Mucosa of gallbladder (tissue), 1 donor: ENCODE measurements at regions not wholly inside any gene's neighbourhood (a gene's known extent, or its start where the extent isn't known, plus 50 kb on each side); places are given as distances from the start of the nearest gene placed in this dataset.

Experiments
- DNase-seq: peaks from one replicate; pipeline ENCODE4 v3.0.0-alpha.2; 2020; ENCODE audit warnings: low spot score
- donor health status: DM: no; HTN: no; CAD: no.

- DNase-seq = no peak
Observed at GRCh38 chr16:26295625-26296304, 604.0 kb downstream of the HS3ST4 start.

- DNase-seq = no peak
Observed at GRCh38 chr16:26301516-26301915, 609.8 kb downstream of the HS3ST4 start.

- DNase-seq = no peak
Observed at GRCh38 chr16:26316683-26317464, 625.1 kb downstream of the HS3ST4 start.

GRCh38 chr16:26317885-26318284 lies 626.1 kb downstream of the HS3ST4 start:
- DNase-seq = no peak

- no peak for DNase-seq
Observed at GRCh38 chr16:26330654-26331053, 638.9 kb downstream of the HS3ST4 start.

- no peak for DNase-seq
Observed at GRCh38 chr16:26334218-26335111, 642.7 kb downstream of the HS3ST4 start.

- no peak for DNase-seq
Observed at GRCh38 chr16:26335236-26335853, 643.6 kb downstream of the HS3ST4 start.

GRCh38 chr16:26342621-26343020 lies 650.9 kb downstream of the HS3ST4 start:
- DNase-seq = no peak

GRCh38 chr16:26344240-26344776 lies 652.5 kb downstream of the HS3ST4 start:
- no peak for DNase-seq

GRCh38 chr16:26344976-26345375 lies 653.2 kb downstream of the HS3ST4 start:
- DNase-seq = no peak

GRCh38 chr16:26345966-26346365 lies 654.2 kb downstream of the HS3ST4 start:
- no peak for DNase-seq

GRCh38 chr16:26348095-26348494 lies 656.3 kb downstream of the HS3ST4 start:
- no peak for DNase-seq

- DNase-seq = no peak
Observed at GRCh38 chr16:26360867-26361266, 669.1 kb downstream of the HS3ST4 start.

GRCh38 chr16:26363581-26363980 lies 671.8 kb downstream of the HS3ST4 start:
- DNase-seq = no peak

- no peak for DNase-seq
Observed at GRCh38 chr16:26365161-26365940, 673.6 kb downstream of the HS3ST4 start.

- DNase-seq = no peak
Observed at GRCh38 chr16:26371349-26371869, 679.6 kb downstream of the HS3ST4 start.

GRCh38 chr16:26374279-26374925 lies 682.6 kb downstream of the HS3ST4 start:
- no peak for DNase-seq

- DNase-seq = no peak
Observed at GRCh38 chr16:26382586-26382985, 684.1 kb upstream of the C16orf82 start.

- no peak for DNase-seq
Observed at GRCh38 chr16:26386096-26386495, 680.6 kb upstream of the C16orf82 start.

- DNase-seq = no peak
Observed at GRCh38 chr16:26391833-26392232, 674.9 kb upstream of the C16orf82 start.
